ENCODE measurements at regions not wholly inside any gene's neighbourhood (a gene's known extent, or its start where the extent isn't known, plus 50 kb on each side); places are given as distances from the start of the nearest gene placed in this dataset.

DNA sequence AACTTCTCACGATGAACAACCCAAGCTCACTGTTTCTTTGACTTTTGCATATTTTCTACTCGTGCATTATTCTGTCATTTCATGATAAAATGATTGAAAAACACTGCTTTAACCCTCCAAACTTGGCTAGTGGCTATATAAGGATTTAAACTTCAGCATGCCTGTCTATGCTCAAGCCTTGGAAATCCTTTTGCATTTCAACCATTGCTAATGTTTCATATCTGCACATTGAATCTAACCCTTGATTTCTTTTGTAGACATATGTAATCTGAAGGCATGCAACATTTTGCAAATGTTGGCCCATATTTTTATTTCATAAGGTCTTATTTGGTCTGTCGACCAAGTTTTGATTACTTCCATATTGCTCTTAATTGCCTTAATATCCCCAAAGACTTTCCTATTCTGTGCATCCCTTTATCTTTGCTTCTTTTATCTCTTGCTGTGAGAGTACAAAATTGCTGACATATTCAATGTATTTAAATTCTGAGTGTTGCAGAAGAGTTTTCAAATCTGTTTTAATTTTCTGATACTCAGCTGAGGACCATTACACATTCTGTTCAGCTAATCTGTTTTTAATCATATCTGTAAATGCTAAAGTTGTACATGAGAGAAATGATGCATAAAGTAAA, 403.7 kb upstream of the ZNF608 start:
- Histone ChIP-seq H3K9ac (ENCODE audit: low read length) (no peak overlapping the region), H3K27me3 (ENCODE audit: low read length) (no peaks in the 10 kb centered on the region), H3K4me2 (ENCODE audit: low read length) (no peak overlapping the region), H3K4me1 (ENCODE audit: insufficient read depth, low read length) (no peaks in the 10 kb centered on the region), H3K27ac (ENCODE audit: low read length) (no peak overlapping the region), H3K79me2 (ENCODE audit: low read length) (no peaks in the 10 kb centered on the region), H3K36me3 (ENCODE audit: low read depth, low read length) (no peaks in the 10 kb centered on the region), H3F3A (ENCODE audit: low read length, unreplicated experiment) (no peaks in the 10 kb centered on the region), H3K4me3 (ENCODE audit: low read length) (no peak overlapping the region), H2AFZ (ENCODE audit: low read length) (no peak overlapping the region), H3K9me3 (ENCODE audit: low read length) (no peaks in the 10 kb centered on the region), H3K9me2 (replicated peaks; ENCODE audit: low read length) (no peaks in the 10 kb centered on the region), H4K20me1 (ENCODE audit: low read length) (no peaks in the 10 kb centered on the region)
- TF ChIP-seq EZH2 (IDR thresholded peaks at IDR 0.05; ENCODE audit: low read length, unreplicated experiment) (no peak), EZH2phosphoT487 (IDR thresholded peaks at IDR 0.05; ENCODE audit: borderline replicate concordance, low read length) (no peak)
- TF ChIP-seq, protein P1, sequence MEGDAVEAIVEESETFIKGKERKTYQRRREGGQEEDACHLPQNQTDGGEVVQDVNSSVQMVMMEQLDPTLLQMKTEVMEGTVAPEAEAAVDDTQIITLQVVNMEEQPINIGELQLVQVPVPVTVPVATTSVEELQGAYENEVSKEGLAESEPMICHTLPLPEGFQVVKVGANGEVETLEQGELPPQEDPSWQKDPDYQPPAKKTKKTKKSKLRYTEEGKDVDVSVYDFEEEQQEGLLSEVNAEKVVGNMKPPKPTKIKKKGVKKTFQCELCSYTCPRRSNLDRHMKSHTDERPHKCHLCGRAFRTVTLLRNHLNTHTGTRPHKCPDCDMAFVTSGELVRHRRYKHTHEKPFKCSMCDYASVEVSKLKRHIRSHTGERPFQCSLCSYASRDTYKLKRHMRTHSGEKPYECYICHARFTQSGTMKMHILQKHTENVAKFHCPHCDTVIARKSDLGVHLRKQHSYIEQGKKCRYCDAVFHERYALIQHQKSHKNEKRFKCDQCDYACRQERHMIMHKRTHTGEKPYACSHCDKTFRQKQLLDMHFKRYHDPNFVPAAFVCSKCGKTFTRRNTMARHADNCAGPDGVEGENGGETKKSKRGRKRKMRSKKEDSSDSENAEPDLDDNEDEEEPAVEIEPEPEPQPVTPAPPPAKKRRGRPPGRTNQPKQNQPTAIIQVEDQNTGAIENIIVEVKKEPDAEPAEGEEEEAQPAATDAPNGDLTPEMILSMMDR (conservative IDR thresholded peaks at IDR 0.05; ENCODE audit: low read depth, low read length), result no peak
- intact Hi-C loops (cut with micrococcal nuclease), result no loop called here
- CTCF ChIA-PET, result no interaction called here
- ATAC-seq (no peak), DNase-seq (no peak)
- POLR2A ChIA-PET (ENCODE audit: unreplicated experiment), result interaction anchor here (0.7 kb wide), 1 partner anchor 154 kb away, joined by 3 read pairs; no protein-coding TSS in a partner anchor
- BruUV-seq (replicated peaks), result no TSS peak

- Histone ChIP-seq H3K4me1 (ENCODE audit: insufficient read depth, low read length) (no peaks in the 10 kb centered on the region), H4K20me1 (ENCODE audit: low read length) (no peaks in the 10 kb centered on the region), H3K9ac (ENCODE audit: low read length) (no peak overlapping the region), H3K4me2 (ENCODE audit: low read length) (no peak overlapping the region), H3F3A (ENCODE audit: low read length, unreplicated experiment) (no peaks in the 10 kb centered on the region), H3K36me3 (ENCODE audit: low read depth, low read length) (no peaks in the 10 kb centered on the region), H3K27me3 (ENCODE audit: low read length) (no peaks in the 10 kb centered on the region), H3K9me2 (replicated peaks; ENCODE audit: low read length) (no peaks in the 10 kb centered on the region), H3K4me3 (ENCODE audit: low read length) (no peak overlapping the region), H2AFZ (ENCODE audit: low read length) (no peak overlapping the region), H3K79me2 (ENCODE audit: low read length) (no peaks in the 10 kb centered on the region), H3K9me3 (ENCODE audit: low read length) (no peaks in the 10 kb centered on the region), H3K27ac (ENCODE audit: low read length) (no peak overlapping the region)
- ATAC-seq (no peak), DNase-seq (no peak)
- CTCF ChIA-PET, result no interaction called here
- no TSS peak for BruUV-seq (replicated peaks)
- POLR2A ChIA-PET (ENCODE audit: unreplicated experiment), result no interaction called here
- intact Hi-C loops (cut with micrococcal nuclease), result no loop called here
- TF ChIP-seq EZH2 (IDR thresholded peaks at IDR 0.05; ENCODE audit: low read length, unreplicated experiment) (no peak), EZH2phosphoT487 (IDR thresholded peaks at IDR 0.05; ENCODE audit: borderline replicate concordance, low read length) (no peak)
- TF ChIP-seq, protein P1 (conservative IDR thresholded peaks at IDR 0.05; ENCODE audit: low read depth, low read length), result no peak
Observed at GRCh38 chr5:125151150-125151900, 404.9 kb upstream of the ZNF608 start.

DNA sequence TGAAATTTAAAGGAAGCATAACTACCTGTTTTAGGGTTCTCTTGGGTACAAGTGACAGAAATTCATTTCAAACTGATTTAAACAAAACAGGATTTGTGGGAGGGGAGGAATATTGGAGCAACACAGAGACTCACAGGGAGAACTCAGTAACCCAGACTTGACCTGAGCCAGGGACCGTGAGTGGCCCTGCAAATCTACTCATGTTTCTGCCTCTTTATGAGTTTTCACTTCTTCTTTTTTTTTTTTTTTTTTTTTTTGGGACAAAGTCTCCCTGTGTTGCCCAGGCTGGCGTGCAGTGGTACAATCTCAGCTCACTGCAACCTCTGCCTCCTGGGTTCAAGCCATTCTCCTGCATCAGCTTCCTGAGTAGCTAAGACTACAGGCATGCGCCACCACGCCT, 405.6 kb upstream of the ZNF608 start:
- Histone ChIP-seq H3K27me3 (ENCODE audit: low read length) (no peaks in the 10 kb centered on the region), H3F3A (ENCODE audit: low read length, unreplicated experiment) (no peaks in the 10 kb centered on the region), H3K9ac (ENCODE audit: low read length) (no peak overlapping the region), H3K79me2 (ENCODE audit: low read length) (no peaks in the 10 kb centered on the region), H3K36me3 (ENCODE audit: low read depth, low read length) (no peaks in the 10 kb centered on the region), H3K4me3 (ENCODE audit: low read length) (no peak overlapping the region), H3K9me2 (replicated peaks; ENCODE audit: low read length) (no peaks in the 10 kb centered on the region), H3K4me1 (ENCODE audit: insufficient read depth, low read length) (no peaks in the 10 kb centered on the region), H3K27ac (ENCODE audit: low read length) (no peak overlapping the region), H4K20me1 (ENCODE audit: low read length) (no peaks in the 10 kb centered on the region), H3K9me3 (ENCODE audit: low read length) (no peaks in the 10 kb centered on the region), H3K4me2 (ENCODE audit: low read length) (no peak overlapping the region), H2AFZ (ENCODE audit: low read length) (no peak overlapping the region)
- intact Hi-C loops (cut with micrococcal nuclease), result no loop called here
- ChIA-PET CTCF (no interaction called here), POLR2A (ENCODE audit: unreplicated experiment) (no interaction called here)
- no TSS peak for BruUV-seq (replicated peaks)
- TF ChIP-seq, protein P1 (conservative IDR thresholded peaks at IDR 0.05; ENCODE audit: low read depth, low read length), result no peak
- no peak for TF ChIP-seq EZH2 (IDR thresholded peaks at IDR 0.05; ENCODE audit: low read length, unreplicated experiment)
- TF ChIP-seq EZH2phosphoT487 (IDR thresholded peaks at IDR 0.05; ENCODE audit: borderline replicate concordance, low read length), result no peak
- ATAC-seq, result no peak
- no peak for DNase-seq
